Activated T-cell treated with anti-CD3 and anti-CD28 coated beads, Interleukin-2, amount 50 U/mL, for 48 hours (primary cell): ENCODE measurements at regions not wholly inside any gene's neighbourhood (a gene's known extent, or its start where the extent isn't known, plus 50 kb on each side); places are given as distances from the start of the nearest gene placed in this dataset.

Experiments
- DNase-seq, 2 experiments: peaks; one replicate each; pipeline ENCODE4 v3.0.0-alpha.2; 2020

- no peak for DNase-seq
Observed at GRCh38 chr15:25236861-25237155, 202.0 kb downstream of the UBE3A start.

GRCh38 chr15:25237291-25237978, 201.4 kb downstream of the UBE3A start:
- no peak for DNase-seq

- DNase-seq, result no peak
Observed at GRCh38 chr15:25238126-25238525, 200.7 kb downstream of the UBE3A start.

GRCh38 chr15:25238716-25239470, 199.9 kb downstream of the UBE3A start:
- DNase-seq, result no peak

GRCh38 chr15:25239471-25240345, 199.1 kb downstream of the UBE3A start:
- no peak for DNase-seq

- no peak for DNase-seq
Observed at GRCh38 chr15:25240461-25241021, 198.3 kb downstream of the UBE3A start.

GRCh38 chr15:25241241-25241801, 197.5 kb downstream of the UBE3A start:
- DNase-seq, result no peak

GRCh38 chr15:25242166-25242879, 196.5 kb downstream of the UBE3A start:
- DNase-seq, result no peak

GRCh38 chr15:25242957-25243799, 195.6 kb downstream of the UBE3A start:
- DNase-seq, result peak; percentile 2 to 3

GRCh38 chr15:25243800-25244097, 195.1 kb downstream of the UBE3A start:
- no peak for DNase-seq

GRCh38 chr15:25244731-25245585, 193.9 kb downstream of the UBE3A start:
- DNase-seq, result peak in 1 of 2 experiments; percentile 3

GRCh38 chr15:25245801-25246622, 192.8 kb downstream of the UBE3A start:
- peak in 1 of 2 experiments; percentile 3 for DNase-seq

- DNase-seq, result peak in 1 of 2 experiments; percentile 6
Observed at GRCh38 chr15:25246641-25247406, 192.0 kb downstream of the UBE3A start.

- peak in 1 of 2 experiments; percentile 3 for DNase-seq
Observed at GRCh38 chr15:25247407-25248038, 191.3 kb downstream of the UBE3A start.

GRCh38 chr15:25248087-25248486, 190.7 kb downstream of the UBE3A start:
- peak in 1 of 2 experiments; percentile 6 for DNase-seq

GRCh38 chr15:25248583-25249235, 190.1 kb downstream of the UBE3A start:
- no peak for DNase-seq

- no peak for DNase-seq
Observed at GRCh38 chr15:25249236-25250010, 189.4 kb downstream of the UBE3A start.
